ENCODE measurements at regions not wholly inside any gene's neighbourhood (a gene's known extent, or its start where the extent isn't known, plus 50 kb on each side); places are given as distances from the start of the nearest gene placed in this dataset.
"Not testable (repeated sequence)": the region's sequence is repeated elsewhere in the genome, so short reads cannot be mapped to it uniquely, and the experiment has no call there.

GRCh38 chr2:143996974-143997373, 522.9 kb downstream of the ZEB2 start:
- no peak for DNase-seq

DNA sequence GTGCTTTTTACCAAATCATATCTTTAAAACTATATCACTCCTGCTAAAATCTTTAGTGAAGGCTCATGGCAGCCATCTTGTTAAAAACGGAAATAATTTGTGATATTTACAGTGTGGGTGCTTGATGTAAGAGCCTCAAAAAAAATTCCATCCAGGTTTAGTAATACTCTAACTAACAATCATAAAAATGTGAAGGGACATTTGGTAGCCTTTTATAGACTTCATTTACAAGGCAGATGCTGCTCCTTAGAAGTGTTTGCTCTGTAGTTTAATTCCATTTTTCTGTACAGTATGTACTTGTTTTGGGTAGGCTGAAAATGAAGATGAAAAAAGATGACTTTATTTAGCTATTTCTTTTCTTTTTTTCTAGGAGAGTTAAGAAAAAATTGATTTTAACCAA, 525.0 kb downstream of the ZEB2 start:
- no peak for DNase-seq

- not testable (repeated sequence) for DNase-seq
Measured at GRCh38 chr2:143991596-143991995, 528.3 kb downstream of the ZEB2 start.

DNA sequence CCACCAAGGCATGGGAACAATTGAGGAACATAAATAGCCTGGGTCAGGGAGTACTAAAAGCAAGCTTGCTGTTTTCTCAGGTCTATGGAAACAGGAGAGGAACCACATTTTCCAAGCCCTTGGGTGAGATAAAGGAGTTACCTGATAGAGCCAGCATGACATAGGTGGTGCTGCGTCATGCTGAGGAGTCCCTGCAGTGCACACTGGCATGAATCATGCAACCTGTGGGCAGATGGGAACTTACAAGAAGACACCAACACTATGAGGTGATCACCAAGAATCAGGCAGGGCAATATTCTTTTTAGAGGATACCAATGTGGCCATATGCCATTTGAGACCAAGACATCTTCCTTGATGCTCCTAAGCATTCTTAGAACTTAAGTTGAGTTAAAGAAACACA, 531.8 kb downstream of the ZEB2 start:
- no peak for DNase-seq

DNA sequence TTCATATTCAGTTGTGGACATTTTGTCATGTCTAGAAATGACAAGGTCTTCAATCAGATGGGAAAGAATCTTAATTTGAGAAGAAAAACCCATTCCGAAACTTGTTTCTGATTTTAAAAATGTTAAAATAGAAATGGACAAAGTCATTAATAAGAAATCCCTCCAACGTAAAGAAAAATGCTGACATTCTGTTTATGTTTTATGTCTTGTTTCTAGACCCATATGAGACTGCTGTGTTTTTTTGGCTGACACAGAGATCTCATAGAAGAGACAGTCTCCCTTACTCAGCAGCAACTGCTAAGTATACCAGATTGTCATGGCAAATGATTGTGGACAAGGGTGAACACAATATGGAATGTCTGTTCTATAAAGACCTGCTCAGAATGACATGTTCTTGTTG, 538.5 kb downstream of the ZEB2 start:
- DNase-seq, result no peak

GRCh38 chr2:143977356-143977755, 542.6 kb downstream of the ZEB2 start:
- DNase-seq, result no peak

GRCh38 chr2:143975216-143975615, 544.7 kb downstream of the ZEB2 start:
- no peak for DNase-seq

- no peak for DNase-seq
Measured at GRCh38 chr2:143974262-143974661, 545.7 kb downstream of the ZEB2 start.

DNA sequence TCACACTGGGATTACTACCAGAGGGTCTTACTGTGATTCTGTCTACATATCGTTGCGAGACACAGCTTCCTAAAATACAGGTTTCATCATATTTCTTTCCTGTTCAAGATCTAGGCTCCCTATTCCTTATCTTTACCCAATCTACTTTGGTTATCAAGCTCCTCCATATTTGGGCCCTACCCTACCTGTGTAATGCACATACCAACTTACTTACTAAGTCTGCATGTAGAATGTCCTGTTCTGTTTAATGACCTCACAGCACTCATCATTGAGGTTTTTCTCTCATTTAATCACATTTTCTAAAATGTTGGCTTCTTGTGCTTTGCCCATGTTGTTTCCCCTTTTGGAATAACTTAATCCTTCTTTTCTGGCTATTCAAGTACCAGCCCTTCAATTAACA, 551.1 kb downstream of the ZEB2 start:
- DNase-seq, result no peak

GRCh38 chr2:143968360-143968759, 551.6 kb downstream of the ZEB2 start:
- no peak for DNase-seq

DNA sequence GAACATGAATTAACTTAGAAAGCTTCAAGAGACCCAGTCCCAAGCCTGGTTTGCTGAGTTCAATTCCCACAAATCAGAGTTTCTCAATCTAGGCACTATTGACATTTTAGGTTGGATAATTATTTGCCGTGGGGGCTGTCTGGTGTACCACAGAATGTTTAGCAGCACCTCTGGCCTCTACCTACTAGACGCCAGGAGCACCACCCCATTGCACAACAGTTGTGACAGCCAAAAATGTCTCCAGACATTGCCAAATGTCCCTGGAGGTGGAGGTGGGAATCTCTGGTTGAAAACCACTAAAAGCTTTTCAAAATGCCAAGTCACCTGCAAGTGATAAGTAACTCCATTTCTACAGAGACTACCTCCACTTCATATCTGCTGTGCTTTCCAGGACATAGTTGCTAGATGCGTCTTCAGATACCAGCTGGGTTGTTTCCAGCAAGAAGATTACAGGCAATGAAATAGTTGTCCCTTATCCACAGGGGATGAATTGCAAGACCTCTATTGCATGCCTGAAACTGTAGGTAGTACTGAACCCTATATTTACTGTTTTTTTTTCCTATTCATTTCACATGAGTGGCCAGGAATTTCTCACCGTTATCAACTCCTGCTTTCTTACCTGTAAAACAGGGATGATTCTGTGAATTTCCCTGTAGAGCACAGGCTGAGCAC, 554.3 kb downstream of the ZEB2 start:
- DNase-seq, result no peak

DNA sequence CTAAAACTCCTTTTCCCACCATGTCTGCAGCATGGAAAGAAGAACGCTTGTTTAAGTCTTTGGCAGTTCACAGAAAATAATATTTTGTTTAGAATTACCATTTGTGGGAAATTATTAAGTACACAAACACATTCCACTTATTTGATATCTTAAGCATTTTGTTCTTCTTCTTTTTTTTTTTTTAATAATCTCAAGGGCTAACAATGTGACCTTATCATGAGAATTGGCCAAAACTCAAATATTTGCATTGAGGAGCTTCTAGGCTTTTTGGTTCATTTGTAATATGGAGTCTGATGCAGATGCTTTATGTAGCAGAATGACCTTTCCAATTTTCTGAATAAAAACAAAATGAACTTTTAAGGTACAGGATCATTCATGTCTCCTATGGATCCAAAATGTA, 555.0 kb downstream of the ZEB2 start:
- no peak for DNase-seq

DNA sequence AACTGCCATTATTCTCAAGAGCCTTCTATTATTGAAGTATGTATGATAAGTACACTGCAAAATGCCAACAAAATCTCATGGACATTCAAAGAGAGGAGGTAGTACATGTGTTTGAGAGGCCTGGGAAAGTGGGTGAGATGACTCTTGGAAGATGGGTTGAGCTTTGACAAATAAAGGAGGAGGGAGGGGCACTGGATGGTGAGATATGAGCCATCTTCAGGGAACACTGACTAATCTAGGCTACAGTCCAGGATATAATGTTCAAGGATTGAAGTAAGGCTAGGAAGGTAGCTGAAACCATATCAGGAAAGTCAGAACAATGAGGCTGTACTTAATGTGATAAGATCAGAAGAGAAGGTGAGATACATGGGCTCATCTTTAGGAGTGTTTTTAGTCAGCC, 559.7 kb downstream of the ZEB2 start:
- no peak for DNase-seq

GRCh38 chr2:143957321-143957720, 562.6 kb downstream of the ZEB2 start:
- DNase-seq, result no peak

DNA sequence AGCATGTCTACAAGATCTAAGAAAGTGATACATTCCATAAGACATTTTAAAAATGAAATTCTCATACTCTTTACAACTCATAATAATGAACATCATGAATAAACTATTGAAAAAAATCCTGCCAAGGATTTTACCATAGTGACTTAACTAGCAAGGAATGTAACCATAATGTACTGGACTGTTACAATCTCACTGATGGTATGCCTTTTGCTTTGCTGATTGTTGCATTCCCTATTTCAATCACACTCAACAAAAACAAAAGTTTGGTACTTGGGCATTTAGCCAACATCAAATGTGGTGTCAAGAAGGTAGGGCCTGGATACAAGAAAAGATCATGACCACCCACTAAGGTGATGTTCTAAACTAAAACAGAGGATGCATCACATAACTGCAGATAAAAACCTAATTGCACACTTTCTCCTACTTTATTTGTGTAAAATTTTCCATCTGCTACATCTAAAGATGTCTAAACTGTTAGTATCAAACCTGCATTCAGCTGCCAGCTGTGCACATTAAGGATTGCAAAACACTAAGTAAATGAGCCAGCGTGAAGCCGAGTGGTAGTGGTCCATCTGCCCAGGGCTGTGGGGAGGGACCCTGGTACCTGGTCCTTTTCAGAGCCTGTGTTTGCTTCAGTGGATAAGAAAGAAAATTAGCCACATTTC, 564.4 kb downstream of the ZEB2 start:
- DNase-seq, result no peak

- no peak for DNase-seq
Measured at GRCh38 chr2:143954844-143955243, 565.1 kb downstream of the ZEB2 start.

DNA sequence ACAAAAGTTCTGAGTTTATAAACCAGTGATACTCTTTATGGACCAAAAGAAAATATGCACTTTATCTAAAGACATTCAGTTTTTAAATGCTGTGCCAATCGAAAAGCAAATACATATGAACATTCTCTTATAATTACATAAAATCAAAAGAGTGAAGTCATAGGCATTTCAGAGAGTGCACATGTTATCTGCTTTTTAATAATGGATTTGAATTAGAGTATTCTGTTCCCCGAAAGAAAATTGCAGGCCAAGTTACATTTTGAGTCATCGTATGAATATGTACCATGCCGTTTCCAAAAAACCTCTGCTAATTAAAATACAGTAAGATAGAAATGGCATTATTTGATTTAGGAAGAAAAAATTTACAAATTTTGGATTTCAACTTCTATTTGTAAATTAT, 565.7 kb downstream of the ZEB2 start:
- DNase-seq, result no peak

DNA sequence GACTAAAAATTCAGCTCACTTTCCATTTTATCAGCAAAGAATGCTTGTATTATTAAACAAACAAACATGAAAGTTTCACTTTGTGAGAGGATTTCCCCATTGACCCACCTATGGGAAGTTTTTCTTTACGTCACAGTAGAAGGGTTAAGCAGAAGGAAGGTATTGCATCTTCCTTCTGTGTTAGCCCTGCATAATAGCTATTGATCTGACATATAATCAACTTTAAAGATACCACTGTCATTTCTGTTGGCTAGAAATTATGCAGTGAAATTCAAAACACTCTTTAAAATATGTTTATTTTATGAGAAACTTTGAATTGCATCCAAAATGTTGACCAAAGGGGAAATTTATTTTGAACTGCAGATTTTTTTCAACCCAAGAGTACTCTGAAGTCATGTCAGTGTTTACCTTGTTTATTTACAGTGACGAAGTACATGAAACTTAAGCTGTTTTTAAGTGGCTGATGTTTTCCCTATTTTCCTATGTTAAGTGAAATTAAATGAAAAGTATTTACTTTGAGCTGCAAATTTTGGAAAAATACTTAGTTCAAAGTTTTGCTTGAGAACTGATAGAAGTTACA, 566.4 kb downstream of the ZEB2 start:
- no peak for DNase-seq

DNA sequence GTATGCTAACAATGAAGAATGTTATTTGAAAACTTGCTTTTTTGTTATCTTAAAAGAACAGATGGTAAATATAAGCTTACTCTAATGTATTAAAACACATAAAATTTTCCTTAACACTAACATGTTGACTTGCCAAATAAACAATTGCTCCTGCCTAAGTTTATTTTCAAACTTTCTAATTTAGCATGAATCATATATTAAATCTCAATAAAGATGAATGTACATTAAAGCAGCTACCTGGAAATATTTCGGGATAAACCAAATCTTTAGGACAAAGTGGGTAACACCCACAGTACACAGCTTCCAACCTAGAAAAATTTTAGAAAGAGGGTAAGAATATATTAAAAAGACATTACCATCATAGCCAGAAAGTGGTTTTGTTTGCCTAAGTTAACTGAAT, 567.4 kb downstream of the ZEB2 start:
- no peak for DNase-seq

DNA sequence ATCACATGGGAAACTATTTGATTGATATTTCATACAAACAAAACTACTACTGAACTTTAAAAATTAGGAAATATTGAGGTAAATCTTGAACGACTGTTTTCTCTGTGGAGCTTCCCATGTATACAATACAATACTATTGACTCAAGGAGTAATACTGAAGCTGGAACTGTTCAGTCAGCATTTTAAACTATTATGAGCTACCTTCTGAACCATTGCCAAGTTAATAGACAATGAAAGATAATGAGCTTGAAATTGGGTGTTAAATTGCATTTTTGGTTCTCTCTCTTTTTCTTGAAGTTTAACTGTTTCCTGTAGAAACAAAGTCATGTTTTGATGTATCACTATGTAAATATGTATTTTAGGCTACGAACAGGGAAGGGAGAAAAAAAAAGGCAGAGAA, 569.2 kb downstream of the ZEB2 start:
- no peak for DNase-seq

GRCh38 chr2:143949121-143949848, 570.6 kb downstream of the ZEB2 start:
- no peak for DNase-seq

DNA sequence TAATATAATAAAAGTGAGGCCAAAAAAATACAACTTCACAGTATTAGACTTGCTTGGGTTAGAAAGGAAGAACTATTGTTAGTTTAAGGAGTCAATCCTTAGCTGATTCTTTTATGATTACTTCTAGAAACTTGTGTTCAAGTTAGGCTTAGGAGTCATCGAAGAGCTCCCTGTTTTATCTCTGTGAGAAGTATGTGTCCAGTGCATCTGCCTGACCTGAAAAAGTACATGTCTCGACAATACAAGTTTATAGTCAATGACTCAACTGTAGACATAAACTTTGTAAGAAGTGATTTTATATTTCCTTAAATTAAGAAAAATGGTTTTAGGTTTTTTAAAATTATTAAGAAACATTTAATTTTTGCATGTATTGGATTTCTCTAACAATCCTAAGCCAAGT, 571.2 kb downstream of the ZEB2 start:
- no peak for DNase-seq

- DNase-seq, result no peak
Measured at GRCh38 chr2:143946436-143947391, 573.2 kb downstream of the ZEB2 start.

Data from SHP77 treated with DMSO at 0.1 percent for 48 hours (cell line).